ENCODE measurements at regions not wholly inside any gene's neighbourhood (a gene's known extent, or its start where the extent isn't known, plus 50 kb on each side); places are given as distances from the start of the nearest gene placed in this dataset.

DNA sequence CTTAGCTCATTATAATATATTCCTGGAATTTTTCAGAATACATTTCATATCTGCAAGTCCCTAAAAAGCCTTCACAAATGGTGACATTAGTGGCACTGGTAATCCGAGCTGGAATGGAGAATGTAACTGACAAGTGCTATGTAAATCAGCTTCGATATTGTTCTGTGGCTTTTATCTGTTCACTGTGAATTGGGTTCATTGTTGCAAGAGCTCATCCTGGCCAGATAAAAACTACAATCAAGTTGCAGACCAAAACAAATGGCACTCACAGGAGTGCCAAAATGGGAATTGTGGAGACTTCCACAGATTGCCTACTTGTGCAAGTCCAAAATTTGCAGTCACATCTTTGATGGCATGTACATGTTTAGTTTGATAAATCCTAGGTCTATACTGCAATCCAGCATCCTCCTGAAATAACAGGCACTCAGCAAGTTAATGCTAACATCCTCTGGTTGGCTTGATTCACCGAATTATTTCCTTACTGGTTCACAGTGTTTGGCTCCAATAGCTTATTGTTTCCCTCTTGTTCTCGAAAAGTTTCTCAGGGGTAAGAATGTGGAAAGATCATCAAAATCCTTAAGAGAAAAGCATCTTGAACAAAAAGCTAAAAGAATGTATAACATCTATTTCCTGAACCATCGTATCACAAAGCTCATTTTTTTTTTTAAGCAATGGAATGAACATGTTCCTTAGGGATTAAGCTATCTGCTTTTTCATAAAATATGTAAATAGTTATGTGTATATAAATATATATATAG lies 904.9 kb downstream of the CENPC start:
- TF ChIP-seq ZFP30 (CRISPR knock-in tag; IDR thresholded peaks at IDR 0.05): no peak
- TF ChIP-seq ZNF70 (CRISPR knock-in tag; IDR thresholded peaks at IDR 0.05): no peak
- TF ChIP-seq ZFP3 (CRISPR knock-in tag; IDR thresholded peaks at IDR 0.05): no peak
- TF ChIP-seq, protein P1, sequence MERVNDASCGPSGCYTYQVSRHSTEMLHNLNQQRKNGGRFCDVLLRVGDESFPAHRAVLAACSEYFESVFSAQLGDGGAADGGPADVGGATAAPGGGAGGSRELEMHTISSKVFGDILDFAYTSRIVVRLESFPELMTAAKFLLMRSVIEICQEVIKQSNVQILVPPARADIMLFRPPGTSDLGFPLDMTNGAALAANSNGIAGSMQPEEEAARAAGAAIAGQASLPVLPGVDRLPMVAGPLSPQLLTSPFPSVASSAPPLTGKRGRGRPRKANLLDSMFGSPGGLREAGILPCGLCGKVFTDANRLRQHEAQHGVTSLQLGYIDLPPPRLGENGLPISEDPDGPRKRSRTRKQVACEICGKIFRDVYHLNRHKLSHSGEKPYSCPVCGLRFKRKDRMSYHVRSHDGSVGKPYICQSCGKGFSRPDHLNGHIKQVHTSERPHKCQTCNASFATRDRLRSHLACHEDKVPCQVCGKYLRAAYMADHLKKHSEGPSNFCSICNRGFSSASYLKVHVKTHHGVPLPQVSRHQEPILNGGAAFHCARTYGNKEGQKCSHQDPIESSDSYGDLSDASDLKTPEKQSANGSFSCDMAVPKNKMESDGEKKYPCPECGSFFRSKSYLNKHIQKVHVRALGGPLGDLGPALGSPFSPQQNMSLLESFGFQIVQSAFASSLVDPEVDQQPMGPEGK (CRISPR knock-in tag; IDR thresholded peaks at IDR 0.05; ENCODE audit: borderline replicate concordance): no peak
- TF ChIP-seq, protein P2, sequence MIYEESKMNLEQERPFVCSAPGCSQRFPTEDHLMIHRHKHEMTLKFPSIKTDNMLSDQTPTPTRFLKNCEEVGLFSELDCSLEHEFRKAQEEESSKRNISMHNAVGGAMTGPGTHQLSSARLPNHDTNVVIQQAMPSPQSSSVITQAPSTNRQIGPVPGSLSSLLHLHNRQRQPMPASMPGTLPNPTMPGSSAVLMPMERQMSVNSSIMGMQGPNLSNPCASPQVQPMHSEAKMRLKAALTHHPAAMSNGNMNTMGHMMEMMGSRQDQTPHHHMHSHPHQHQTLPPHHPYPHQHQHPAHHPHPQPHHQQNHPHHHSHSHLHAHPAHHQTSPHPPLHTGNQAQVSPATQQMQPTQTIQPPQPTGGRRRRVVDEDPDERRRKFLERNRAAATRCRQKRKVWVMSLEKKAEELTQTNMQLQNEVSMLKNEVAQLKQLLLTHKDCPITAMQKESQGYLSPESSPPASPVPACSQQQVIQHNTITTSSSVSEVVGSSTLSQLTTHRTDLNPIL (CRISPR knock-in tag; IDR thresholded peaks at IDR 0.05; ENCODE audit: low read depth): no peak
- no peak for TF ChIP-seq TOX (CRISPR knock-in tag; IDR thresholded peaks at IDR 0.05; ENCODE audit: borderline replicate concordance)
- TF ChIP-seq ISL1 (CRISPR knock-in tag; IDR thresholded peaks at IDR 0.05): no peak
- no peak for TF ChIP-seq GLIS3 (CRISPR knock-in tag; IDR thresholded peaks at IDR 0.05)
- no peak for TF ChIP-seq TCF4 (CRISPR knock-in tag; IDR thresholded peaks at IDR 0.05; ENCODE audit: borderline replicate concordance)
- no peak for TF ChIP-seq OSR1 (CRISPR knock-in tag; IDR thresholded peaks at IDR 0.05)
- TF ChIP-seq ZNF565 (CRISPR knock-in tag; conservative IDR thresholded peaks at IDR 0.05; ENCODE audit: low read depth): no peak
- TF ChIP-seq, protein P3, sequence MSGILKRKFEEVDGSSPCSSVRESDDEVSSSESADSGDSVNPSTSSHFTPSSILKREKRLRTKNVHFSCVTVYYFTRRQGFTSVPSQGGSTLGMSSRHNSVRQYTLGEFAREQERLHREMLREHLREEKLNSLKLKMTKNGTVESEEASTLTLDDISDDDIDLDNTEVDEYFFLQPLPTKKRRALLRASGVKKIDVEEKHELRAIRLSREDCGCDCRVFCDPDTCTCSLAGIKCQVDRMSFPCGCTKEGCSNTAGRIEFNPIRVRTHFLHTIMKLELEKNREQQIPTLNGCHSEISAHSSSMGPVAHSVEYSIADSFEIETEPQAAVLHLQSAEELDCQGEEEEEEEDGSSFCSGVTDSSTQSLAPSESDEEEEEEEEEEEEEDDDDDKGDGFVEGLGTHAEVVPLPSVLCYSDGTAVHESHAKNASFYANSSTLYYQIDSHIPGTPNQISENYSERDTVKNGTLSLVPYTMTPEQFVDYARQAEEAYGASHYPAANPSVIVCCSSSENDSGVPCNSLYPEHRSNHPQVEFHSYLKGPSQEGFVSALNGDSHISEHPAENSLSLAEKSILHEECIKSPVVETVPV (CRISPR knock-in tag; IDR thresholded peaks at IDR 0.05): no peak
- ATAC-seq: no peak

DNA sequence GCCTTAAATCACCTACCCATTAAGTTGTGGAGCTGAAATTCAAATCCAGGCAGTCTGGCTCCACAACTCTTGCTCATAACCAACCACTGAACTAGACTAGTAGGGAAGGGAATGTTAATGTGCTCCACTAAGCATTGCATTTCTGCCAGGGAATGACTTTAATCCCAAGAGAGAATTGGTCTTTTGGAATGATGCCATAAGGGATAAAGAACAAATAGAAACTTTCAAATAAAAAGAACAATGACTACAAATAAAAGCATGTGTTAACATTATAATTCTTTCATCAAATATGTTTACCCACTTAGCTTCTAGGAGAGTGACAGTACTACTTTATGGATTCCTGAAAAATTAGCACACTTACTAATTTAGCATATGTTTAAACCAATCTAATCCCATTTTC lies 905.9 kb downstream of the CENPC start:
- no peak for ATAC-seq
- no peak for TF ChIP-seq TCF4 (CRISPR knock-in tag; IDR thresholded peaks at IDR 0.05; ENCODE audit: borderline replicate concordance)
- no peak for TF ChIP-seq CSDC2 (CRISPR knock-in tag; IDR thresholded peaks at IDR 0.05)
- no peak for TF ChIP-seq ZFP30 (CRISPR knock-in tag; IDR thresholded peaks at IDR 0.05)
- TF ChIP-seq TOX (CRISPR knock-in tag; IDR thresholded peaks at IDR 0.05; ENCODE audit: borderline replicate concordance): no peak
- no peak for TF ChIP-seq OSR1 (CRISPR knock-in tag; IDR thresholded peaks at IDR 0.05)
- TF ChIP-seq, protein P4, sequence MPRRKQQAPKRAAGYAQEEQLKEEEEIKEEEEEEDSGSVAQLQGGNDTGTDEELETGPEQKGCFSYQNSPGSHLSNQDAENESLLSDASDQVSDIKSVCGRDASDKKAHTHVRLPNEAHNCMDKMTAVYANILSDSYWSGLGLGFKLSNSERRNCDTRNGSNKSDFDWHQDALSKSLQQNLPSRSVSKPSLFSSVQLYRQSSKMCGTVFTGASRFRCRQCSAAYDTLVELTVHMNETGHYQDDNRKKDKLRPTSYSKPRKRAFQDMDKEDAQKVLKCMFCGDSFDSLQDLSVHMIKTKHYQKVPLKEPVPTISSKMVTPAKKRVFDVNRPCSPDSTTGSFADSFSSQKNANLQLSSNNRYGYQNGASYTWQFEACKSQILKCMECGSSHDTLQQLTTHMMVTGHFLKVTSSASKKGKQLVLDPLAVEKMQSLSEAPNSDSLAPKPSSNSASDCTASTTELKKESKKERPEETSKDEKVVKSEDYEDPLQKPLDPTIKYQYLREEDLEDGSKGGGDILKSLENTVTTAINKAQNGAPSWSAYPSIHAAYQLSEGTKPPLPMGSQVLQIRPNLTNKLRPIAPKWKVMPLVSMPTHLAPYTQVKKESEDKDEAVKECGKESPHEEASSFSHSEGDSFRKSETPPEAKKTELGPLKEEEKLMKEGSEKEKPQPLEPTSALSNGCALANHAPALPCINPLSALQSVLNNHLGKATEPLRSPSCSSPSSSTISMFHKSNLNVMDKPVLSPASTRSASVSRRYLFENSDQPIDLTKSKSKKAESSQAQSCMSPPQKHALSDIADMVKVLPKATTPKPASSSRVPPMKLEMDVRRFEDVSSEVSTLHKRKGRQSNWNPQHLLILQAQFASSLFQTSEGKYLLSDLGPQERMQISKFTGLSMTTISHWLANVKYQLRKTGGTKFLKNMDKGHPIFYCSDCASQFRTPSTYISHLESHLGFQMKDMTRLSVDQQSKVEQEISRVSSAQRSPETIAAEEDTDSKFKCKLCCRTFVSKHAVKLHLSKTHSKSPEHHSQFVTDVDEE (CRISPR knock-in tag; IDR thresholded peaks at IDR 0.05): no peak
- TF ChIP-seq, protein P3 (CRISPR knock-in tag; IDR thresholded peaks at IDR 0.05): no peak

DNA sequence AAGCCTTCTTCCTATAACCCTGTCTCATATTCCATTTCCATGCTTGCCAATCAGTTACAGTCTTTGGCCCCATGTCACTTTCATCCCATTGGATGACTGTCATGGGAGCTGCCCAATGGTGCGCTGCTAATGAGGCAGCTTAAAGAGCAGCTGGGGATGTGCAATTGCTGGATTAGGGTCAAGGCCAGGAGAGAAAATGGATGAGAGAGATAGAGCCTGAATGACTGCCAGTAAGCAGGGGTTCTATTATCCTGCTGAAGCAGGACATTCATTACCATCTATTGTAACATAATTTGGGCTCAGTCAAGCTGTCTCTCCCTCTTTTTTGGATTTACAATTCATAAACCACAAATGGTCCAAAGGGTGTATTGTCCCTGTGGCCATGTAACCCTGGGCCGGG lies 909.0 kb downstream of the CENPC start:
- ATAC-seq: no peak
- TF ChIP-seq, protein P1 (CRISPR knock-in tag; IDR thresholded peaks at IDR 0.05; ENCODE audit: borderline replicate concordance): no peak
- TF ChIP-seq ZNF8 (CRISPR knock-in tag; IDR thresholded peaks at IDR 0.05) (no peak), SNAI2 (CRISPR knock-in tag; IDR thresholded peaks at IDR 0.05) (no peak), BACH2 (CRISPR knock-in tag; IDR thresholded peaks at IDR 0.05; ENCODE audit: borderline replicate concordance) (no peak), GLIS3 (CRISPR knock-in tag; IDR thresholded peaks at IDR 0.05) (no peak), TOX (CRISPR knock-in tag; IDR thresholded peaks at IDR 0.05; ENCODE audit: borderline replicate concordance) (no peak), ZNF70 (CRISPR knock-in tag; IDR thresholded peaks at IDR 0.05) (no peak), OSR1 (CRISPR knock-in tag; IDR thresholded peaks at IDR 0.05) (no peak), ZFP30 (CRISPR knock-in tag; IDR thresholded peaks at IDR 0.05) (no peak), ZNF565 (CRISPR knock-in tag; conservative IDR thresholded peaks at IDR 0.05; ENCODE audit: low read depth) (no peak), ZFP3 (CRISPR knock-in tag; IDR thresholded peaks at IDR 0.05) (no peak), TCF4 (CRISPR knock-in tag; IDR thresholded peaks at IDR 0.05; ENCODE audit: borderline replicate concordance) (no peak)
- TF ChIP-seq, protein P3 (CRISPR knock-in tag; IDR thresholded peaks at IDR 0.05): no peak
- TF ChIP-seq, protein P2 (CRISPR knock-in tag; IDR thresholded peaks at IDR 0.05; ENCODE audit: low read depth): no peak
